ENCODE measurements at regions not wholly inside any gene's neighbourhood (a gene's known extent, or its start where the extent isn't known, plus 50 kb on each side); places are given as distances from the start of the nearest gene placed in this dataset.

DNA sequence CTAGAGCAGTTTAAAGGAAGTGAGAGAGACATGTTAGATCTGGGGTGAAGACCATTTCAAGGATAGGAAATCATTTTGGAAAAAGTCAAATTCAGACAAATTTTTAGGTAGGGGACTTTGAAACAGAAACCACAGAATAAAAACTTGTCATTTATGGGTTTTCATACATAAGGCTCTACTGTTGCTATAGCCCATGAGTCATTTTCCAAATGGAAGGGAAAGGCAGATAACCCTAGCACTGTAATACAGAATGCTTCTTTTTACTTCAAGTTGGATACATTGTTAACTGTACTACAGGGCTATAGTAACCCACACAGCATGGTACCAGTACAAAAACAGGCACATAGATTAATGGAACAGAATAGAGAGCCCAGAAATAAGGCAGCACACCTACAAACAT, 455.4 kb downstream of the EBF1 start:
- DNase-seq = no peak
- Mint-ChIP-seq H3K36me3 (ENCODE audit: low read depth) (no peaks in the 10 kb centered on the region), H3K4me1 (ENCODE audit: low read depth) (no peaks in the 10 kb centered on the region), H3K27me3 (no peaks in the 10 kb centered on the region), H3K9me3 (no peaks in the 10 kb centered on the region), H3K27ac (no peak overlapping the region), H3K4me3 (no peak overlapping the region)

DNA sequence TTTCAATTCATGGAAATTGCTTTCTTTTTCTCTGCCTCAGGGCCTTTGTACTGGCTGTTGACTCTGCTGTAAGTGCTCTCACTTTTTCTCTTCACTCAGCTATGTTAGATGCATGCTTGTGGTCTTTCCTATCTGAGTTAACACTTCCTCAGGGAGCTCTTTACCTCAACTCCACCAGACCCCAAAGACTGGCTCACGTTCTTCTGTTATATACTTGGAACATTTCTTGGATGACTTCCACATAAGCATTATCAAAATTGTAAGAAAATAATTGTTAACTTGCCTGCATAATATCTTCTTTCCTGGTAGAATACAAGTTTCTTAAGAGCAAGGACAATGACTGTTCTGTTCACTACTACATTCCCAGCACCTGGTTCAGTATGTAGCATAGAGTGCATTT, 455.9 kb downstream of the EBF1 start:
- no peaks in the 10 kb centered on the region for H3K27me3 Mint-ChIP-seq
- no peak overlapping the region for H3K4me3 Mint-ChIP-seq
- no peaks in the 10 kb centered on the region for H3K36me3 Mint-ChIP-seq (ENCODE audit: low read depth)
- no peaks in the 10 kb centered on the region for H3K4me1 Mint-ChIP-seq (ENCODE audit: low read depth)
- DNase-seq = no peak
- H3K9me3 Mint-ChIP-seq = no peaks in the 10 kb centered on the region
- H3K27ac Mint-ChIP-seq = no peak overlapping the region

DNA sequence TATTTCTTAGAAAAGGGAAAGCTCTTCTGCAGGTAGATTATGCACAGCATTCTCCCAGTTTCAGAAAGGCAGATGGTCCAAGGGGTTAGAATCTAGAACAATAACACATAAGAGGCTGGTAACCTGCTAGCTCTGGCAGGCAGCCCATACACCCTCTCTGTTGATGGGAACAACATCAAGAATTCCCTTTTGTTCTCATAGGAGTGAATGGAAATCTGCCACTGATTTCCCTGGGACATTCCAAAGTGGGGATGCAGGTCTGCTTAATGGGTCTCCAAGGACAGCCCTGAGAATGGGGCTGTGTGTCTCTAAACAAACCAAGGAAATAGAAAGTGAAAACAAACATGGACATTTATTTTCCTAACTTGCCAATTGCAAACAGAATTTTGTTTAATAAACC, 456.8 kb downstream of the EBF1 start:
- H3K4me1 Mint-ChIP-seq (ENCODE audit: low read depth) = no peaks in the 10 kb centered on the region
- no peaks in the 10 kb centered on the region for H3K9me3 Mint-ChIP-seq
- no peak overlapping the region for H3K4me3 Mint-ChIP-seq
- no peak overlapping the region for H3K27ac Mint-ChIP-seq
- H3K36me3 Mint-ChIP-seq (ENCODE audit: low read depth) = no peaks in the 10 kb centered on the region
- no peaks in the 10 kb centered on the region for H3K27me3 Mint-ChIP-seq
- no peak for DNase-seq

DNA sequence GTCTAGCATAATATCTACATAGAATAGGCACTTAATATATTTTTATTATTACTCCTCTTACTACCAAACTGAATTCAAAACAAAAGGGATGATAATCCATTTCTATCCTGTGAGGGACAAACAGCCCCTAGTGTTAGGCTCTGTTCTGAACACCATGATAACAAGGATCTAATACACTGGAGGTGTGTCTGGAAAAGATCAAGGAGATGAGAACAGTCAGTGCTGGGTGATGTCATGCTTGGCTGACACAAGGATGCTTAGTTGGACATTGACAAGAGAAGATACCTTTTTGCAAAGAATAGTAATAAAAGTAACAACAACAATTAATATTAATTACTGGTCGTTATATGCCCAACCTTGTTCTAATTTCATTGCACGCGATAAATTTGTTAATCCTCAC, 458.7 kb downstream of the EBF1 start:
- Mint-ChIP-seq H3K4me1 (ENCODE audit: low read depth) (no peaks in the 10 kb centered on the region), H3K36me3 (ENCODE audit: low read depth) (no peaks in the 10 kb centered on the region), H3K9me3 (no peaks in the 10 kb centered on the region), H3K27ac (no peak overlapping the region), H3K4me3 (no peak overlapping the region), H3K27me3 (no peaks in the 10 kb centered on the region)
- DNase-seq = no peak

DNA sequence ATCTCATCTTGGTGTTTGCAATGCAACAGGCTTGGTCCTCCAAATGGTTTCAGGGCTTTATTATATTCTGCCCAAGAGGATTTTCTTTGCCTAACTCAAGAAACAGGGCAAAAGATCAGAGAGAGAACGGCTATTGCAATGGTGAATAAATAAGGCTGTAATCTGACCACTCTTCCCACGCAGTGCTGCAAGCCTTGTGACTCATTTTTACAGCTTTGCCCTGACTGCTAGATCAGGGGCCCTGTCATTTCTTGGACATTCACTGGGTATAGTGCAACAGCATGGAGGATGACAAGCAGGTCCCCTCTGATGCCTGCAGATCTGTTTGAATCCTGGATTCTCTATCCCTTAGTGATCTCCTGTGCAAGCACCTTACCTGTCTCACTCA, 459.1 kb downstream of the EBF1 start:
- no peak overlapping the region for H3K27ac Mint-ChIP-seq

DNA sequence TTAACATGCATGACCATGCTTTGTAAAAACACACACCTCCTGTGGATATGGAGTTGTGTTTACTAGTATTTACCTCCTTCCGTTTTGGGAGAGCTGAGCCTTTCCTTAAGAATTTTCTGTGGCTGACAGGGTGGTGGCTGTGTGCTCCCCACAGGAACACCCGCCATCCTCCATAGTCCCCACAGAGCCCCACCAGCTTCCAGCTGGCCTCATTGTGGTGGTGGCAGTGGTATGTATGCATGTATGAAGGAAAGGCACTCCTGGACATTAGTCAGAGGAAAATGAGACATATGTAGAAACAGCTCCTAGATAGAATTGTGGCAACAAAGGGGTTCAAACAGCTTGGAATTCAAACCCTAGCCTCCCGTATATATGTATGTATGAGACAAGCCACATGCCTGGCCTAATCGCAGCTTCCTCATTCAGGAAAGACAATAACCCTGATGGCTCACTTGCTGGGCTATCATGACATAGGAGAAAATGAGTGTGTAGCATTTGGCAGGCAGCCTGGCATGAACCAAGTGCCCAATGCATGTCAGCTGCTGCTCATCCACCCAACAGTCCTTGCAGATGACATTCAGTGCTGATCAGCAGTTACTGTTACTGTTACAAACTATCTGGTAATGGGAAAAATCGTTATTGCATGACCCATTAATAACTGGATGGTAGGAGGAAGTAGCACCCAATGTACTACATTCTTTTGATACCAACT, 459.7 kb downstream of the EBF1 start:
- H3K4me1 Mint-ChIP-seq (ENCODE audit: low read depth) = no peaks in the 10 kb centered on the region
- H3K4me3 Mint-ChIP-seq = no peak overlapping the region
- H3K27ac Mint-ChIP-seq = no peak overlapping the region
- no peaks in the 10 kb centered on the region for H3K36me3 Mint-ChIP-seq (ENCODE audit: low read depth)
- H3K27me3 Mint-ChIP-seq = no peaks in the 10 kb centered on the region
- H3K9me3 Mint-ChIP-seq = no peaks in the 10 kb centered on the region
- DNase-seq = no peak

More for the DNA sequence above, 459.1 kb downstream of the EBF1 start:
- no peak for DNase-seq
- H3K27me3 Mint-ChIP-seq = no peaks in the 10 kb centered on the region
- H3K9me3 Mint-ChIP-seq = no peaks in the 10 kb centered on the region
- H3K4me1 Mint-ChIP-seq (ENCODE audit: low read depth) = no peaks in the 10 kb centered on the region
- H3K4me3 Mint-ChIP-seq = no peak overlapping the region
- H3K36me3 Mint-ChIP-seq (ENCODE audit: low read depth) = no peaks in the 10 kb centered on the region

DNA sequence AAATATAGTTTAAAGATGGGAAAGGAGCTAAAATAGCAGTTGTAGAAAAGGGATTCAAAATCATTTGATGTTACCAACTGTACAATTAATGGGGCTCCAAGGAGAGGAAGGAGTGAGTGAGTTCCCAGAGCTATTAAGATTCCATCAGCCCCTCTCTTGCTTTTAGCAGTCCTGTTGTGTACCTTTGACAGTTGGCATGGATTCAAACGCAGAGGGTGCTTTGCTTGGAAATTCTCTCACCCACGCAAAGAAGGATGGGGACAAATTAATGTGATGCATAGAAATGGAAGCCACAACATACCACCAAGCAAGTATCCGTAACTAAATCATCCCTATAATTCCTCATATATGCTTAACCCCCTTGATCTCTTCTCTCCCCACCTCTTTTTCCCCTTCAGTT, 461.3 kb downstream of the EBF1 start:
- no peak for DNase-seq
- H3K36me3 Mint-ChIP-seq (ENCODE audit: low read depth) = no peaks in the 10 kb centered on the region
- H3K27ac Mint-ChIP-seq = no peak overlapping the region
- H3K27me3 Mint-ChIP-seq = no peaks in the 10 kb centered on the region
- H3K4me3 Mint-ChIP-seq = no peak overlapping the region
- H3K4me1 Mint-ChIP-seq (ENCODE audit: low read depth) = no peaks in the 10 kb centered on the region
- H3K9me3 Mint-ChIP-seq = no peaks in the 10 kb centered on the region

DNA sequence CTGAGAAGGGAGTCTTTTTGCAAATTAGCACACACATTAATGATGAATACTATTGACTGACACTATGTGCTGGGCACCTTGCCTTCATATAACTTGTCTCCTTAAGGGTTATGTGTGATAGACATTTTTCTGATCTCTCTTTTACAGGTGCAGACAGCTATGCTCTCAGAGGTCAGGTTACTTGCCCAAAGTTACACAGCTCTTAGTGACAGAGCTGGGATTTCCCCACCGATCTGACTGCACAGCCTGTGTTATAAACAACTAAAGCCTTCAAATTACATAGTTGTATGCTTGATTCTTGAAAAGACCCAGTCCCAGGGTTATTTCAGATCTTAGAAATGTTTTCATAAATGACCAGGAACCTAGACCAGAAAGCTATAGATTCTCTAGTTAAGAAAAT, 462.7 kb downstream of the EBF1 start:
- Mint-ChIP-seq H3K4me1 (ENCODE audit: low read depth) (no peaks in the 10 kb centered on the region), H3K36me3 (ENCODE audit: low read depth) (no peaks in the 10 kb centered on the region), H3K9me3 (no peaks in the 10 kb centered on the region), H3K27me3 (no peaks in the 10 kb centered on the region), H3K4me3 (no peak overlapping the region), H3K27ac (no peak overlapping the region)
- DNase-seq = no peak

DNA sequence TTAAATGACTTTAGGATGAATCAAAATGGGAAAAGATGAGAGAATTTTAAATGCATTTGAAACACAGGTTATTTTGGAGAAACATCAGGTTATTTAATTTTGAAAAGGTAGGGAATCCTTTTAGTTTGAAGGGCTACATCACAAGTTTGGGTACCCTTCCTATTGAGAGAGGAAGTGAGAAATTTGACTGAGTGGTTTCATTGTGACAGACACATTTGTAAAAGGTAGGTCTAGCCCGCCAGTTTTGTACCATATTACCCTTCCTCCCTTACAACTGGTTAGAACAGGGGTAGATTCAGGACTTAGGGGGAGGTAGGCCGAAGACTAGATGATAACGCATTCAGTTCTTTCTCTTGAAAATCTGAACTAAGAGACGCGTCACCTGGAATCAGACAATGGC, 464.2 kb downstream of the EBF1 start:
- no peaks in the 10 kb centered on the region for H3K4me1 Mint-ChIP-seq (ENCODE audit: low read depth)
- H3K36me3 Mint-ChIP-seq (ENCODE audit: low read depth) = no peaks in the 10 kb centered on the region
- peaks cover 4% of the 10 kb centered on the region for H3K27me3 Mint-ChIP-seq
- DNase-seq = no peak
- H3K9me3 Mint-ChIP-seq = no peaks in the 10 kb centered on the region
- no peak overlapping the region for H3K4me3 Mint-ChIP-seq
- no peak overlapping the region for H3K27ac Mint-ChIP-seq

DNA sequence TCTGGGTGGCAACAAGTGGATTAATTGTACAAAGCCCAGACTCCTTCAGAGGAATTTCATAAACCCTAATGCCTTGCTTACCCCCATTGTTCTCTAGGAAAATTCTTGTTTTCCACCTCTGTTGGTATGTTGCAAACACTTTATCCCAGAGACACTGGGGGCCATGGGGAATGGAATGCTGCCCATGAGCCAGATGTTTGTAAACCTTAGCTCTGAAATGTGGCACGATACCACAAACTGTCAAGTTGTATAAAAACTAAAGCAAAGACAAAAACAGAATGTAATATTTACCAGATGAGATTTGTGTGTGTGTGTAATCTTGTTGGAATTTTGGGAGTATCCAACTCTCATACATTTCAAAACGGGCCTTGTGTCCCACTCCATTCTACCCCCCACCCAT, 465.0 kb downstream of the EBF1 start:
- Mint-ChIP-seq H3K9me3 (no peaks in the 10 kb centered on the region), H3K4me3 (no peak overlapping the region), H3K4me1 (ENCODE audit: low read depth) (no peaks in the 10 kb centered on the region), H3K27me3 (peaks cover 7% of the 10 kb centered on the region), H3K27ac (no peak overlapping the region), H3K36me3 (ENCODE audit: low read depth) (no peaks in the 10 kb centered on the region)
- DNase-seq = no peak

DNA sequence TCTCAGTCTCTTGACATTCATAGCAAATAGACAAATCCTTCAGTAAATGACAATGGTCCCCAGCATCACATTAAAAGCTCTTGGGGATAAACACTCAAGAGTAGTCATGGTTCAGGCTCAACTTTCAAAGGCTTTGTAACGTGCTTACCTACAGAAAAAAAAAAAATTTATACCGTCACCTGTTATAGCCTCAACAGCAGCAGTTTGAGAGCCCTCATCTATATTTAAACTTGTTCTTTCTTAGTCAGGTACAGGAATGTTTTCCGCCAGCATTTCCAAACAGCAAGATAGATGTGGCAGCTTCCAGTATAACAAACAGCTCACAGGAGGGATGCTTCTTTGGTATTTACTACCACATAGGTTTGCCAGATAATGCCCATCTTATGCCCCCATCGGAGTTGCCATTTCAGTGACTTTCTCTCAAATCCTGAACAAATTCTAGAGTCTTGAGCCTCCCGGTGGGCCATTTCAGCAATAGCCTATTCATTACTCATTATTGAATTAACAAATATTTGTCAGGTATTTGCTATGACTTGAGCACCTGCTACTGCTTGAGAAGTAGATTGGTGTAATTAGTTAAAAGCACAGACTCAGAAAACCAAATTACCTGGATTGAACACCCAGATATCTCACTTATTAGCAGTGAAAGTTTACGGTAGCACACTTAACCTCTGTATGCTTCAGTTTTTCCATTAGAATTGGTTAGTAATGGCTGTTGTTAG, 470.0 kb downstream of the EBF1 start:
- H3K36me3 Mint-ChIP-seq (ENCODE audit: low read depth) = no peaks in the 10 kb centered on the region
- no peak overlapping the region for H3K4me3 Mint-ChIP-seq
- no peaks in the 10 kb centered on the region for H3K4me1 Mint-ChIP-seq (ENCODE audit: low read depth)
- no peak overlapping the region for H3K27ac Mint-ChIP-seq
- H3K27me3 Mint-ChIP-seq = peaks cover 7% of the 10 kb centered on the region
- DNase-seq = no peak
- H3K9me3 Mint-ChIP-seq = no peaks in the 10 kb centered on the region

DNA sequence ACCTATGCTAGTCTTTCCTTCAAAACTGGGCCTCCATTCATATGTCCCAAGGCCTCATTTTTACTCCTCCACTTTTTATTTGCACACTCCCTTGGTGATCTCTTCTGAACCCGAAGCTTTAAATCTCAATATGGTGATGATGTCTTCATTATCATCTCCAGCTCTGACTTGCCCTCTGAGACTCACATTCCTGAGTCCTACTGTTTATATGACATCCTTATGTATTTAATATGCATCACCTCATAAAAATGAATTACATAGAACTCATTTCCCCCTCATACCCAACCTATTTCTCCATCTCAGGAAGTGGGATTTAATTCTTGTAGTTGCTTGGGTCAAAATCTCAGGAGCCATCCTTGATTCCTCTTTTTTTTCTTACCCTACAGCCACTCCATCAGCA, 473.0 kb downstream of the EBF1 start:
- Mint-ChIP-seq H3K36me3 (ENCODE audit: low read depth) (no peaks in the 10 kb centered on the region), H3K9me3 (no peaks in the 10 kb centered on the region), H3K4me3 (no peak overlapping the region), H3K4me1 (ENCODE audit: low read depth) (no peaks in the 10 kb centered on the region), H3K27ac (no peak overlapping the region), H3K27me3 (peaks cover 7% of the 10 kb centered on the region)
- DNase-seq = no peak

DNA sequence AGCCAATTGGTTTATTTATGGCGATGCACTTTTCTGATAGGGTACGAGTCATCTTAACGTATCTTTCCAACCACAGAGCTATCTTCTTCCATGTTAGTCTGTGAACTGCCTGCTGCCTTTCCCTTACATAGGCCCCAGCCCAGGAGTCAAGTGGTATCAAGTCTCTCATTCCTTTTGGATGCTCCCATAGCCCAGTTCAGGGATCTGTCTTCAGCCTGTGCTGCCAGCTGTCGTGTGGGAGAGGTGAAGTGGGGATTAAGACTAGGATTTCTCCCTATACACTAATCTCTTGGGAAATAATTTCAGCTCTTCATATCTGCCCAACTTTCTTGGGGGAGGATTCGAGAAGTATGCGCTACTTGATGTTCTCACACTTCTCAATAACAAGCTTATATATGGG, 475.7 kb downstream of the EBF1 start:
- Mint-ChIP-seq H3K27me3 (no peaks in the 10 kb centered on the region), H3K4me3 (no peak overlapping the region), H3K9me3 (no peaks in the 10 kb centered on the region), H3K27ac (no peak overlapping the region), H3K36me3 (ENCODE audit: low read depth) (no peaks in the 10 kb centered on the region), H3K4me1 (ENCODE audit: low read depth) (no peaks in the 10 kb centered on the region)
- DNase-seq = no peak

DNA sequence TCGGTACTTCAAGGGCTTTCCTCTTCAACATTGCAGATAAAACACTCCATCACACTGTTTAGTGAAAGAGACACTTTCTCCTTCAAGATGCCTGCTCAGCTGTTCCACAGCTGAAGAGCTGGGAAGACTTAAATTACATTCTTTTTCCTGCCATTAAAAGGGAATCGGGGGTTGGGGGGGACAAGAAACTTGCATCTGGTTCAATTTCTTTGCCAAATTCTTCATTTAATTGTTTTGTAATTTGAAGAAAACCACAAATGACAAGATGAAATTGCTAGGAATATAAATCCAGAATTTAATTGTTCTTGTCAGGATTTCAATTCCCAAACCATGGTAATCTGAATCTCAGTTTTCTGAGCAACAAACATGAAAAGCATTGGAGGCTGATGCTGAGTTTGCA, 478.3 kb downstream of the EBF1 start:
- Mint-ChIP-seq H3K4me1 (ENCODE audit: low read depth) (no peaks in the 10 kb centered on the region), H3K4me3 (no peak overlapping the region), H3K27ac (no peak overlapping the region), H3K9me3 (no peaks in the 10 kb centered on the region), H3K27me3 (no peaks in the 10 kb centered on the region), H3K36me3 (ENCODE audit: low read depth) (no peaks in the 10 kb centered on the region)
- no peak for DNase-seq

DNA sequence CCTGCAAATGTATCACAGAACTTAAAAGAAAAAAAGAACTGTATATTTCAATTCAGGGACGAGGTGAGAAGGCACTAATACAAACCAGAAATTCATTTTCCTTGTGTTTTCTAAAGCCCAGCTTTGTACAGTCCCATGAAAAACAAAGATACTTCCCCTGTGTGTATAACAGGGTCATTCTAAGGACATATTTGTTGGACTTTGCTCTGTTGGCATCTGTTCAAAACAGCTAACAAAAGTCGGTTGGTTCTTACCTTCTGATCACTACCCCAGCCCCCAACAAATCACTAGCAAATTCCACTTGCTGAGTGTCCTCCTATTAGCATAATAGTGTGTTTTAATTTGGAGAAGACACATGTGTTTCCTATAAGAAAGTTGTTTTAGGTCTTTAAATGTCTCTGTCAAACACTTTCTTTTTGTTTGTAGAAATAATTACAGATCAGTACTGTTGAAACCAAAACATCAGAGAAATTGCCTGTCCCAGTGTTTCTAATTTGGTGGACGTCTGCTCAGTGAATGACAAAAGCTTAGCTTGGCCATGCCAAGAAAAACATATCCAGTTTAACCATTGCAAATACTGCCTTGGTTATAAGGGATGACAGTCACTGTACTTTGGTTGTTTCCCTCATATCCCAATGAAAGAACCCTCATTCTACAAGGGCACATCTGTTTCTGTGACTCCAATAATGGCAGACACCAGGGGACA, 480.5 kb downstream of the EBF1 start:
- H3K36me3 Mint-ChIP-seq (ENCODE audit: low read depth) = no peaks in the 10 kb centered on the region
- no peaks in the 10 kb centered on the region for H3K4me1 Mint-ChIP-seq (ENCODE audit: low read depth)
- no peak overlapping the region for H3K27ac Mint-ChIP-seq

More for the DNA sequence above, 480.5 kb downstream of the EBF1 start:
- H3K27me3 Mint-ChIP-seq = no peaks in the 10 kb centered on the region
- no peak for DNase-seq
- no peaks in the 10 kb centered on the region for H3K9me3 Mint-ChIP-seq
- H3K4me3 Mint-ChIP-seq = no peak overlapping the region
